K562 (cell line): ENCODE measurements at regions not wholly inside any gene's neighbourhood (a gene's known extent, or its start where the extent isn't known, plus 50 kb on each side); places are given as distances from the start of the nearest gene placed in this dataset.
A peak's percentile ranks its signal among the peaks of the same experiment; 100 is the strongest.

Experiments
- ASH1L ChIP-seq: fragments of 450-650 bp; IDR thresholded peaks from 2 replicates; pipeline ENCODE4 v1.6.1; 2018; ENCODE audit warnings: borderline replicate concordance, mild to moderate bottlenecking, low read depth; ENCODE audit not compliant: partially characterized antibody
- EP400 ChIP-seq: fragments of 450-650 bp; IDR thresholded peaks from 2 replicates; pipeline ENCODE4 v1.6.1; 2017; ENCODE audit warnings: antibody characterized with exemption, mild to moderate bottlenecking, moderate library complexity
- FOS ChIP-seq: IDR thresholded peaks from 3 replicates; pipeline ENCODE4 v1.6.1; 2011; ENCODE audit not compliant: insufficient read length; ENCODE audit errors: extremely low read depth
- GTF2E2 ChIP-seq: fragments of 200-800 bp; sonication (Bioruptor generic); IDR thresholded peaks from 2 replicates; pipeline ENCODE4 v1.6.1; 2016; ENCODE audit warnings: missing genetic modification characterization, missing compliant biosample characterization
- L3MBTL2 ChIP-seq: fragments of 450-650 bp; IDR thresholded peaks from 2 replicates; pipeline ENCODE4 v1.6.1; 2016; ENCODE audit warnings: mild to moderate bottlenecking, moderate library complexity
- MAFG ChIP-seq: fragments of 450-650 bp; conservative IDR thresholded peaks from 2 replicates; pipeline ENCODE4 v1.6.1; 2016; ENCODE audit warnings: missing genetic modification characterization, missing compliant biosample characterization
- MYC ChIP-seq, 2 experiments: fragments of 250-450 bp in 1 of 2; sonication (Bioruptor Pico) in 1 of 2; IDR thresholded peaks; 2 replicates each; pipeline versions ENCODE4 v1.5.1 to v1.6.1; 2012 to 2021; ENCODE audit warnings: low read depth in 2 of 2, borderline replicate concordance in 1 of 2, improper control_type of control experiment in 1 of 2, low read length in 1 of 2, mild to moderate bottlenecking in 1 of 2, moderate library complexity in 1 of 2
- NR2C1 ChIP-seq, 2 experiments: fragments of 450-650 bp; IDR thresholded peaks; 2 replicates each; pipeline ENCODE4 v1.6.1; 2017; ENCODE audit warnings: mild to moderate bottlenecking in 2 of 2, antibody characterized with exemption in 1 of 2, inconsistent platforms in 1 of 2, missing compliant biosample characterization in 1 of 2, missing genetic modification characterization in 1 of 2
- PHF21A ChIP-seq: fragments of 450-650 bp; IDR thresholded peaks from 2 replicates; pipeline ENCODE4 v1.6.1; 2017; ENCODE audit warnings: low read depth, borderline replicate concordance
- PTBP1 ChIP-seq: fragments of 200-400 bp; formaldehyde crosslinking; IDR thresholded peaks from 2 replicates; pipeline ENCODE4 v1.6.1; 2017; ENCODE audit warnings: low read depth, low read length
- SMAD4 ChIP-seq: fragments of 250-450 bp; sonication (Bioruptor Pico); conservative IDR thresholded peaks from 2 replicates; pipeline ENCODE4 v1.8.0; 2021; ENCODE audit warnings: inconsistent platforms, mild to moderate bottlenecking, moderate library complexity
- SMARCA4 ChIP-seq: fragments of 450-650 bp; IDR thresholded peaks from 2 replicates; pipeline ENCODE4 v1.6.1; 2016
- SMARCB1 ChIP-seq: IDR thresholded peaks from 2 replicates; pipeline ENCODE4 v1.6.1; 2011; ENCODE audit warnings: improper control_type of control experiment, low read depth; ENCODE audit not compliant: insufficient read length
- SP1 ChIP-seq: sonication (generic); formaldehyde crosslinking; IDR thresholded peaks from 2 replicates; pipeline ENCODE4 v1.8.1; 2022; ENCODE audit warnings: mild to moderate bottlenecking, missing genetic modification reagents
- SRSF9 ChIP-seq: fragments of 200-400 bp; formaldehyde crosslinking; IDR thresholded peaks from 2 replicates; pipeline ENCODE4 v1.6.1; 2017; ENCODE audit warnings: low read depth, low read length, borderline replicate concordance
- TCF3 ChIP-seq: sonication (generic); formaldehyde crosslinking; IDR thresholded peaks from 2 replicates; pipeline ENCODE4 v1.4.0; 2020; ENCODE audit warnings: mild to moderate bottlenecking, missing genetic modification reagents
- TSHZ1 ChIP-seq: fragments of 250-450 bp; sonication (Bioruptor Pico); IDR thresholded peaks from 2 replicates; pipeline ENCODE4 v1.4.0; 2020; ENCODE audit warnings: mild to moderate bottlenecking, moderate library complexity
- ZBTB17 ChIP-seq: fragments of 450-650 bp; formaldehyde crosslinking; IDR thresholded peaks from 2 replicates; pipeline ENCODE4 v1.4.0; 2020; ENCODE audit warnings: mild to moderate bottlenecking
- ZFPM2 ChIP-seq: fragments of 250-450 bp; sonication (Bioruptor Pico); IDR thresholded peaks from 2 replicates; pipeline ENCODE4 v1.5.1; 2022; ENCODE audit warnings: mild to moderate bottlenecking
- ZNF146 ChIP-seq: IDR thresholded peaks from one replicate; pipeline ENCODE4 v1.6.1; 2018; ENCODE audit warnings: missing compliant biosample characterization; ENCODE audit not compliant: unreplicated experiment
- ZNF512 ChIP-seq: IDR thresholded peaks from 2 replicates; pipeline ENCODE4 v1.6.1; 2016; ENCODE audit warnings: missing genetic modification characterization, missing compliant biosample characterization
- ZNF589 ChIP-seq: fragments of 200-800 bp; sonication (Bioruptor generic); IDR thresholded peaks from 2 replicates; pipeline ENCODE4 v1.6.1; 2016; ENCODE audit warnings: low read depth, missing genetic modification characterization, missing compliant biosample characterization
- TF ChIP-seq, protein P1 (sequence below): fragments of 250-450 bp; sonication (Bioruptor Pico); IDR thresholded peaks from 2 replicates; pipeline ENCODE4 v1.6.1; 2021; ENCODE audit warnings: mild to moderate bottlenecking

DNA sequence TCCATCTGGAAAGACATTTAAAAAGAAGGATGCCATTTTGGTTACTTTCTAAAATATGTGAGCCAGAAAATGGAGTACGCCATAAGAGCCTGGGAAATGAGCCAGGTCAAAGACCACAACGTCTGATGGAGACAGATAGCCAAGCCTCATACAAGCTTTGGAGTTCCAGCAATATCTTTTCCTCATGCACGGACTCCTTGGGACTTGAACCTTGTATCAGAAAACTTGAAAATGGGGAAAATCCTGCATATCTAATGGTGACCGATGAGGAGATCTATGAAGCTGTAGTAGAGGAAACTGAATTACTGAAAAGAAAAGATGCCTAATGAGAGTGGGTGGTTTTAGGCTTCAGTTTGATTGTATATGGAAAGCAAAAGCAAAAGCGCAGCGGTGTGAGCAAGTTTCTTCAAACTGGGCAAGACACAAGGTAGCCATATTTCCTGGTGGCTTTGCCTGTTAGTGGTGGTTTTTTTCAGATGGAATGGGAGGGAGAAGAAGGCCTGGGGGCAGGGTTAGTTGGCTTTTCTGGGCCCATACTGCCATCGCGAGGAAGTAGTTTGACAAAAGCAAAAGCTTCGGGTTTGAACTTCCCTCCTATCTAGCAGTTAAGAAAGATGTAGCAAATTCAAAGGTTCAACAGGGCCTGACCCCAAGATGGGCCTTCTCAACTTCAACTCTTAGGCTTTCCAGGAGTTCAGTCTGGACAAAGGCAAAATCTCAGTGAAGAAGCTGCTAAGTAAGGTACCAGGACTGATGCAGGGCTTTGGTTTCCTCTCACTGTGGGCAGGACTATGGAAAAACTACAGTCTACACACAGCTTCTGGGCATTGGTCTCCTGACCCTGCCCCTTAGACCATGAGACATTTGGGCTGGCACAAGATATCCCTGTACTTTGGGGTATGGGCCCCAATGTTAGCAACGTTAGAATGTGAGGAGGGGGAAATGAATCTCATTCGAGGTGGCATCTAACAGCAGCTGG lies 210.0 kb upstream of the STK26 start (continued):
- TF ChIP-seq MAFG (no peak), TSHZ1 (no peak), SMARCB1 (no peak), PHF21A (no peak), ASH1L (peak; percentile 9), FOS (no peak), MYC (IDR thresholded peaks at IDR 0.05; ENCODE audit: low read depth, low read length) (no peak), MYC (CRISPR knock-in tag; IDR thresholded peaks at IDR 0.05; ENCODE audit: borderline replicate concordance, low read depth) (no peak), SP1 (CRISPR knock-in tag) (0 out of 2 replicates have a peak, but pooled peaks have one; percentile 19), ZNF146 (no peak), L3MBTL2 (peak; percentile 40; the same call in 1 of the 2 replicates), NR2C1 (IDR thresholded peaks at IDR 0.05) (0 out of 2 replicates have a peak, but pooled peaks have one; percentile 26), NR2C1 (tag; IDR thresholded peaks at IDR 0.05) (peak; percentile 40; the same call in 1 of the 2 replicates), PTBP1 (no peak), TCF3 (CRISPR knock-in tag) (no peak), GTF2E2 (tag) (no peak), ZNF589 (CRISPR knock-in tag) (no peak), ZFPM2 (no peak), ZBTB17 (no peak), SRSF9 (no peak), SMARCA4 (peak; percentile 50; the same call in 1 of the 2 replicates), SMAD4 (CRISPR knock-in tag) (no peak), ZNF512 (tag) (no peak), EP400 (0 out of 2 replicates have a peak, but pooled peaks have one; percentile 20)
- TF ChIP-seq, protein P1, sequence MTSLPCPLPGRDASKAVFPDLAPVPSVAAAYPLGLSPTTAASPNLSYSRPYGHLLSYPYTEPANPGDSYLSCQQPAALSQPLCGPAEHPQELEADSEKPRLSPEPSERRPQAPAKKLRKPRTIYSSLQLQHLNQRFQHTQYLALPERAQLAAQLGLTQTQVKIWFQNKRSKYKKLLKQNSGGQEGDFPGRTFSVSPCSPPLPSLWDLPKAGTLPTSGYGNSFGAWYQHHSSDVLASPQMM (CRISPR knock-in tag) = no peak
